ENCODE measurements at regions not wholly inside any gene's neighbourhood (a gene's known extent, or its start where the extent isn't known, plus 50 kb on each side); places are given as distances from the start of the nearest gene placed in this dataset.

DNA sequence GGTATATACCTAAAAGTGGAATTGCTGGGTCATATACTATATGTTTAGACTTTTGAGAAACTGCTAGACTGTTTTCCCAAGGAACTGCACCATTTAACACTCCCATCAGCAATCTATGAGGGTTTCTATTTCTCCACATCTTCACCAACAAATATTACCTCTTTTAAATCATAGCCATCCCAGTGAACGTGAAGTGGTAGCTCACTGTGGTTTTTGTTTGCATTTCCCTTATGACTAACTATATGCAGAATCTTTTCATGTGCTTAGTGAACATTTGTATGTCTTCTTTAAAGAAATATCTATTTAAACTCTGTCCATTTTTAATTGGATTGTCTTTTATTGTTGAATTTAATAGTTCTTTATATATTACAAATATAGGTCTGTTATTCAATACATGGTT, 115.8 kb upstream of the SEC61G start:
- Histone ChIP-seq H3K27ac (no peak overlapping the region), H3K36me3 (no peaks in the 10 kb centered on the region), H3K27me3 (no peaks in the 10 kb centered on the region), H3K4me1 (no peaks in the 10 kb centered on the region), H3K4me3 (no peak overlapping the region), H3K9me3 (no peaks in the 10 kb centered on the region)
- DNase-seq (no peak), ATAC-seq (no peak)
- no peak for TF ChIP-seq POLR2A (IDR thresholded peaks at IDR 0.05)
- TF ChIP-seq, protein P1, sequence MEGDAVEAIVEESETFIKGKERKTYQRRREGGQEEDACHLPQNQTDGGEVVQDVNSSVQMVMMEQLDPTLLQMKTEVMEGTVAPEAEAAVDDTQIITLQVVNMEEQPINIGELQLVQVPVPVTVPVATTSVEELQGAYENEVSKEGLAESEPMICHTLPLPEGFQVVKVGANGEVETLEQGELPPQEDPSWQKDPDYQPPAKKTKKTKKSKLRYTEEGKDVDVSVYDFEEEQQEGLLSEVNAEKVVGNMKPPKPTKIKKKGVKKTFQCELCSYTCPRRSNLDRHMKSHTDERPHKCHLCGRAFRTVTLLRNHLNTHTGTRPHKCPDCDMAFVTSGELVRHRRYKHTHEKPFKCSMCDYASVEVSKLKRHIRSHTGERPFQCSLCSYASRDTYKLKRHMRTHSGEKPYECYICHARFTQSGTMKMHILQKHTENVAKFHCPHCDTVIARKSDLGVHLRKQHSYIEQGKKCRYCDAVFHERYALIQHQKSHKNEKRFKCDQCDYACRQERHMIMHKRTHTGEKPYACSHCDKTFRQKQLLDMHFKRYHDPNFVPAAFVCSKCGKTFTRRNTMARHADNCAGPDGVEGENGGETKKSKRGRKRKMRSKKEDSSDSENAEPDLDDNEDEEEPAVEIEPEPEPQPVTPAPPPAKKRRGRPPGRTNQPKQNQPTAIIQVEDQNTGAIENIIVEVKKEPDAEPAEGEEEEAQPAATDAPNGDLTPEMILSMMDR (IDR thresholded peaks at IDR 0.05), result no peak
- intact Hi-C loops (cut with DNase I), result no loop called here
- 82% methylated on average over 1 of the region's 1 CpG for WGBS (ENCODE audit: insufficient coverage, low coverage, low lambda C conversion rate, missing lambda C conversion rate)

DNA sequence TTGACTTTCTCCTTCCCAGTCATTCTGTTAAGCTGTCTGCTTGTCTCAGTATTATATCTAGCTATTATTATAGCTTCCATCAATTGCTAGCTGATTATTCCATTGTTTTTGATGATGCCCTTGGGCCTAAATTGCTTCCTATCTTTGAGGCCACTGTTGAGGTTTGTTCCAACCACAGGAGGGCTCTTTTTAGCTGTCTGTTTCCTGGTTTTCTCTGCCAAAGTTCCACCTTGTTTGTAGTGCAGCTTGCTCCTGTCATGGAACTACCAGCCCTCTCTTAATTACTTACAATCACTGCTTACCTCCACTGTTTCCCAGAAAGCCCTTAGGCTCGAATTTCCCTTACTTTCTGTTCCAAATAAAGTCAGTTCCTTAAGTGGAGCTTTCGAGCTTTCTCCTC, 118.7 kb upstream of the SEC61G start:
- 0% methylated on average over 1 of the region's 2 CpGs for WGBS (ENCODE audit: insufficient coverage, low coverage, low lambda C conversion rate, missing lambda C conversion rate)
- H3K9me3 ChIP-seq, result no peaks in the 10 kb centered on the region
- peak overlapping the region in 2 of 3 donors; percentile 22 to 29 for H3K27ac ChIP-seq
- H3K36me3 ChIP-seq, result no peaks in the 10 kb centered on the region
- H3K27me3 ChIP-seq, result no peaks in the 10 kb centered on the region
- no peak overlapping the region for H3K4me3 ChIP-seq
- intact Hi-C loops (cut with DNase I), result no loop called here
- TF ChIP-seq, protein P1 (IDR thresholded peaks at IDR 0.05), result peak; percentile 41 to 52 (median 50)
- no peak for TF ChIP-seq POLR2A (IDR thresholded peaks at IDR 0.05)
- DNase-seq, result no peak
- H3K4me1 ChIP-seq, result peaks cover 0 to 7% (median 2%) of the 10 kb centered on the region in 4 donors
- ATAC-seq, result peak; percentile 88 to 96 (median 93)

DNA sequence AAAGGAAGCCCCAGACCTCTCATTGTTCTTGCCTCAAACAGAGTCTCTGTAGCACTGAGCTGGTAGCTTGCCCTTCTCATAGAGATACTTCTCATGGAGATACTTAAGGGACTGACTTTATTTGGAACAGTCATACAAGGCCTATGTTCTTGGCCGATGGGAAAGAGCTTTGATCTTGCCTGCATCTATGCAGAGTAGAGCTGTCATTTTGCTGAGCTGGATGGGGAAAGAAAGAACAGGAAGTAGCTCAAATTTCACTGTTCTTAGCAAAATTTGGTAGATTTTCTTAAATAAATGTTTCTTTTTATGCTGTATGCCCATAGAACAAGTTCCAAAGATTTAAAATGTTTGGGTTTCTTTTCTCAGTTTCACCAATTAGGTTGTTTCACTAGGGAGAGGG, 119.3 kb upstream of the SEC61G start:
- WGBS (ENCODE audit: insufficient coverage, low coverage, low lambda C conversion rate, missing lambda C conversion rate), result 33% methylated on average over 1 of the region's 1 CpG
- no peaks in the 10 kb centered on the region for H3K9me3 ChIP-seq
- no peak for TF ChIP-seq POLR2A (IDR thresholded peaks at IDR 0.05)
- TF ChIP-seq, protein P1 (IDR thresholded peaks at IDR 0.05), result no peak
- H3K27me3 ChIP-seq, result no peaks in the 10 kb centered on the region
- H3K4me3 ChIP-seq, result no peak overlapping the region
- no peak for DNase-seq
- intact Hi-C loops (cut with DNase I), result no loop called here
- ATAC-seq, result peak in 2 of 4 donors; percentile 16
- H3K4me1 ChIP-seq, result peaks cover 0 to 7% (median 2%) of the 10 kb centered on the region in 4 donors
- H3K27ac ChIP-seq, result peak overlapping the region in 2 of 3 donors; percentile 22 to 29
- no peaks in the 10 kb centered on the region for H3K36me3 ChIP-seq

DNA sequence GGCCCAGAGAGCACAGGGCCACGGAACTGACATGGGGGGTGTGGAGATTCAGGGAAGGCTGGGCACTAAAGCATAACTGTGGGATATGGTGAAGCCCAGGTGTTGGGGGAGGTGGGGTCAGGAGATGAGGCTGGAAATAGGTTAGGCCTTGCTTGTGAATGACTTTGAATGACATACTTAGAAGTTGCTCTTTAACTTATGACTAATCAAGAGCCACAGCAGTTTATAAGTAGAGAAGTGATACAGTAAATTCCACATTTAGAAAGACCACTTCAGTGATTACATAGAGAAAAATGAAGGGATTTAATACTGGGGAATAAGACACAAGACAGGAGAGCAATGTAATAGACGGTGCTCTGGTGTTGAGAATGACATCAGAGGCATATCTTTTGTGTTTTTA, 120.8 kb upstream of the SEC61G start:
- no peaks in the 10 kb centered on the region for H3K27me3 ChIP-seq
- no peaks in the 10 kb centered on the region for H3K36me3 ChIP-seq
- H3K4me3 ChIP-seq, result no peak overlapping the region
- ATAC-seq, result peak in 2 of 4 donors; percentile 30 to 58
- intact Hi-C loops (cut with DNase I), result no loop called here
- no peaks in the 10 kb centered on the region for H3K9me3 ChIP-seq
- 60% methylated on average over 2 of the region's 2 CpGs for WGBS (ENCODE audit: insufficient coverage, low coverage, low lambda C conversion rate, missing lambda C conversion rate)
- TF ChIP-seq, protein P1 (IDR thresholded peaks at IDR 0.05), result no peak
- TF ChIP-seq POLR2A (IDR thresholded peaks at IDR 0.05), result no peak
- peaks cover 0 to 7% (median 2%) of the 10 kb centered on the region in 4 donors for H3K4me1 ChIP-seq
- peak overlapping the region; percentile 11 to 59 (median 28) for H3K27ac ChIP-seq
- DNase-seq, result no peak

Data from right lobe of liver (tissue), 6 donors.